Stimulated activated CD8-positive, alpha-beta memory T cell treated with anti-CD3 and anti-CD28 coated beads, Interleukin-15, amount 100 ng/mL, for 1 hour (primary cell): ENCODE measurements at regions not wholly inside any gene's neighbourhood (a gene's known extent, or its start where the extent isn't known, plus 50 kb on each side); places are given as distances from the start of the nearest gene placed in this dataset.
"Not testable (repeated sequence)": the region's sequence is repeated elsewhere in the genome, so short reads cannot be mapped to it uniquely, and the experiment has no call there.

ENCODE experiments used
- DNase-seq: peaks from one replicate; pipeline ENCODE4 v3.0.0-alpha.2; 2020; ENCODE audit warnings: low read depth

DNA sequence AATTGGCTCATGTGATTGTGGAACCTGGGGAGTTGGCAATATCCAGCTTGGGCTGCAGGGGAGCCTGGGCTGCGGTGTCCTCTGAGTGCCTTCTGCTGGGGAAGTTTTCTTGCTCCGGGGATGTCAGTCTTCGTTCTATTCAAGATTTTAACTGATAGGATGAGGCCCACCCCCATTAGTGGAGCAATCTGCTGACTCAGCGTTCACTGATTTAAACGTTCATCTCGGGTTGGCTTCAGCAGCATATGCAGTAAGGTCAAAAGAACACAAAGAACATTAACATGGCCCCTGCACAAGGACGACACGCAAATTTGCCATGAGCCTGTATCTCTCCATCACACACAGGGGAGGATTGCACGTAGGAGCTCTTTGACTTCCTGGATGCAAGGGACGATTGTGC lies 360.6 kb upstream of the ADARB2 start:
- no peak for DNase-seq

DNA sequence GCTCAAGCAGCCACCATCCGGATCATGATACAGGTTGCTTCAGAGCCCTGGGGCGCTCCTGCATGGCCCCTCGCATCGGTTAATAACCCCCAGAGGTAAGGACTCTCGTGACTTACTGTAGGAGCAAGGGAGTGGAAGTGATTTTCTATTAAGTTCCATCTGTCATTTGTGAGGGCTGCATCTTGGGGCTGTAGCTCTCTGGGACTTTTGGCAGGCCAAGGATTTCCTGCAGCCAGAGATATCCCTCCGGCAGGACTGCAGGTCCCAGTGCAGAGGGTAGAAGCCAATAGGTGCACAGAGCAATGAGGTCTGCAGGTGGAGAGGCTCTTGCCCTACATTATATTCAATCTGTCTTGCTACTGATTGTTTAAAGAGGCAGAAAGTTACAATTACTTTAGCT lies 356.8 kb upstream of the ADARB2 start:
- no peak for DNase-seq

DNA sequence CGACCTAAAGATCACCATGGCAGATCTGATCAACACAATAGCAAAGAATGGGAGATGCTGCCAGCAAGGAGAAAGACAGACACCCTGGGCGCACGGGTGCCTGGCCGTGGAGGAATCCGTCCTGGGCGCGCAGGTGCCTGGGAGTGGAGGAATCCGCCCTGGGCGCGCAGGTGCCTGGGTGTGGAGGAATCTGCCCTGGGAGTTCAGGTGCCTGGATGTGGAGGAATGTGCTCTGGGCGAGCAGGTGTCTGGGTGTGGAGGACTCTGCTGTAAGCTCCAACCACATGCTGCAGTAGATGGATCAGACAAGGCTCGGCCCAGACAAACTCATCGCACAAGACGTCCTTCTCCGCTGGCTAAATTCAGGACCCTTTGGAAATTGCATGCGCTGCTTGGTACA lies 346.3 kb upstream of the ADARB2 start:
- no peak for DNase-seq

DNA sequence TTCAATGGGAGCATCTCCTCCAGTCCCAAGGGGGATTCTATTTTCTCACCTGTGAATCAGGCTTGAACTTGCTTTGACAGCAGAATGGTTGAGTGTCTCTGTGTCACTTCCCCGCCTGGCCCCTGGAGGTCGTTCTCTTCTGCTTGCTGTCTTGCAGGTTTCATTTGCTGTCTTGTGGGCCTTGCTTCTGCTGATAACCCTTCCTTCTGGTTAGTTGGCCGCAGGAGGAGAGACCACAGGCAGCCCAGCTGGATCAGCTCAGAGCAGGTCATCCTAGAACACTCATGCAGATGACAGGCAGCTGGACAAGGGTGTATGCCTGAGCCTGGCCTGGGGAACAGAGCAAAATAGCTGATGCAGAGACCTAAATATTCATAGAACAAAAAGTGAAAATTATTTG lies 344.2 kb upstream of the ADARB2 start:
- DNase-seq, result no peak

DNA sequence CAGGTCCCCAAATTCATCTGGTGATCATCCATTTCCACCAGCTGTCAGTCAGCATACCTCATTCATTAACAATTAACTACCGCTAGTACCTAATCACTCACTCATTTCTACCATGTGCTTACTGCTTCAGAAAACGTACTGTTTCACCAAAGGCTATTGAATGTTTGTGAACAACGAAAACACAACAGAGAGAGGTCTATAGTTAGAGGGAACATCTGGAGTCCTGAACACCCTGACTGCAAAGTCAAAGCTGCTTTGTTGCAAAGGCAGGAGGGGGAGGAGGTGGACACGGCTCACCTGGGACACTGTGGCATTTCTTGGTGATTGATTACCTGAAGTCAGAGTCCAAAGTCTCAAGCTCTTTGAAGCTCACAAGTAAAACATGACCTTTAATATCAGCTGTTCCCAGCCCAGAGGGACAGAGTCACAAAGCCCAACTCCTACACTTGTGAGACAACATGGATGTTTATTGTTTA lies 342.3 kb upstream of the ADARB2 start:
- DNase-seq, result no peak

DNA sequence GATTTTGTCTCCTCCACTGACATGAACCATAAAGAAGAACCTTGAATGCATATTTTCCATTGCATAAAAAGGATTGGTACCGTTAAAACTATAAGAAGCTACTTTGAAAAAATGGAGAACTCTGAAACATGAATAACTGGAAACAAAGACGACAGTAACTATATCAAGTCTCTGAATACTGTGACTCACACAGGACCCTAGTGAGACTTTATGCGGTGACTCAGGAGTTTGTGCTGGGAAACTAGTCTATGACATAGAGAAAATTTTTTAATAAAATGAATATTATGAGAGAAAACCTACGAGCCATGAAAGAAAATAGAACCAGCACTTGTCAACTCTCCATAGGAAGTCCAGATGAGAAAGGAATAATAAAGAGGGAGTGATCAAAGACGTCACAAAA lies 339.9 kb upstream of the ADARB2 start:
- DNase-seq, result no peak

DNA sequence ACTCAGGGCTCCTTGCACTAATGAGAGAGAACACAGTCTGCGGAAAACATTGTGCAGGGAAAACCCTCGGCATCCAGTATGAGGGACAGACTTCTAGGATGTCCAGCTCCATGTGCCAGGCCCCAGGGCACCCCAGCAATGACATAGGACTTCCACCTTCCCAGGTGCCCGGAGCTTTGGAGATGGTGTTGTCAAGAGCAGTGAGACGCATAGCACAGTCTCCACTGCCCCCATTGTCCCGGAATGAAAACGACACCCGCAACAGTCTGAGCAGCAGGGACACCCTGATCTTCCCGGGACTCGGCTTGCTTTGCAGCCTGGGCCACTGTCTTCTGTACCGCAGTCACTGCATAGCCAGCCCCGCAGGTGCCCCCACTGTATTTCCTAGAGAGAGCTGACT lies 339.2 kb upstream of the ADARB2 start:
- DNase-seq, result no peak

DNA sequence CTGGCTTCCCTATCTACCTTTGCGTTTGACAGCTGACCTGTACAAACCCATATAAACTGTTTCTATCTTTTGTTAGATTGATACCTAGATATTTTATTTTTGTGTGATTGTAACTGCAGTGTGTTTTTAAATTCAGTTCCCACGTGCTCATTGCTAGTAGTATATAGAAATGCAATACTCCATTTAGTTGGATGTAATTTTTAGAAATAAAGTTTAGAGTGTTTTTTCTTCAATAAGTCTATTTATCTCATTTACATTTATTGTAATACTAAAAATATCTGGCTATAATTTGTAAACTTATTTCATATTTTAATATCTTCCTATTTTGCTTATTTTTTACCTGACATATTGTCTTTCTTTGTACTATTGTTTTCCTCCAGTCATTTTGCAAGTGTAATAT lies 329.7 kb upstream of the ADARB2 start:
- DNase-seq, result no peak

DNA sequence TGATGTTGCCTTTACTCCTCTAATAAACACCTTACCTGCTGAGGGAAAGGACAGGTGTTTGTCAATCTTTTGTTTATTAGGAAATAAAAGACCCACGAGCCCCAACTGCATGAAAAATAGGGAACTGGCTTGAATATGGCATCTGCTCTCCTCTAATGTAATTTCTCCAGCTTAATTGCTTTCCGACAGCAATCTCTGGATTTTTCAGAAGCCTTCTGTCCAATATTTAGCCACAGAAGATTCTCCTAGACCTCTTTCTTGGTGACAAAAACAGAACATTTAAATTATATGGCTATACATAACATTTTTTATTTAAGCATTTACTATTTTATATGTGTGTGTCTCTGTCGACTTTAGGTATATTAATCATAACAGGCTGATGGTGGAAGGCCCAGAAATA lies 317.4 kb upstream of the ADARB2 start:
- DNase-seq, result no peak

DNA sequence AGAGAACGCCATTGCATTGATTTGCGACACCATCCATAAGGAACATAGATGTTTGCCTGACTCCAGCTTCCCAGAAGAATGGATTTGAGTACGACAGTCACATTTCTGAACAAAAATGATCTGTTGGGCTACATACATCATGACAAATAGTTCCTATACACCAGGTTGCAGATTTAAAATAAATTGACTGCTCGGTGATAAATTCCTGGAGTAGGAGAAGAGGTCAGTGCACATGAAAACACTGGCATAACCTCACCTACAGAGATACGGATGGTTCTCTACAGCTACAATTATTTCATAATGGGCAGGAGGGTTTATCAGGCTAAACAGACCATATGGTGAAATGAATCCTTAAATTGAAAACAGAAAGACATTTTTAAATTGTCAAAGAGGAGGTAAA lies 316.5 kb upstream of the ADARB2 start:
- no peak for DNase-seq

DNA sequence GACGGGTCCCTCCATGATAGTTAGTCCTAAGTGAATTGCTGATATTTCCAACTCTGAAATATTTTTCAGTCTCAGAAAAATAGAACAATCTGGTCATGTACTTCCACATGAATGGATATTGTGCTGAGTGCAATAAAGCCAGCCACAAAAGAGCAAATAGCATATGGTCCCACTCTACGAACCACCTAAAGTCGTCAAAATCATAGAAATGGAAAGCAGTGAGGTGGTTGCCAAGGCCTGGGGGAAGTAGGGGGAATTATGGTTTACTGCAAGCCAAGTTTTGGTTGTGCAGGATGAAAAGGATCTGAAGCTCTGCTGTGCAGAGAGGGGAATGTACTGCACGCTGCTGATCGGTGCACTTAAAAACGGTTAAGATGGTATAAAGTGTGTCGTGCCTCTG lies 313.8 kb upstream of the ADARB2 start:
- no peak for DNase-seq

DNA sequence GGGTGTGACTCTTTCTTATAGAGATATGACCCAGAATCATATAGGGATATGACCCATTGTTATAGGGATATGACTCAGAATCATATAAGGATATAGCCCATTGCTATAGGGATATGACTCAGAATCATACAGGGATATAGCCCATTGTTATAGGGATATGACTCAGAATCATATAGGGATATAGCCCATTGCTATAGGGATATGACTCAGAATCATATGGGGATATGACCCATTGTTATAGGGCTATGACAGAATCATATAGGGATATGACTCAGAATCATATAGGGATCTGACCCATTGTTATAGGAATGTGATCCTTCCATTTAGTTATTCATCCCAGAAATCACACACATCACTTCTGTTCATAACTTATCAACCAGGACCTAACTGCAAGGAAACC lies 312.2 kb upstream of the ADARB2 start:
- DNase-seq, result no peak

DNA sequence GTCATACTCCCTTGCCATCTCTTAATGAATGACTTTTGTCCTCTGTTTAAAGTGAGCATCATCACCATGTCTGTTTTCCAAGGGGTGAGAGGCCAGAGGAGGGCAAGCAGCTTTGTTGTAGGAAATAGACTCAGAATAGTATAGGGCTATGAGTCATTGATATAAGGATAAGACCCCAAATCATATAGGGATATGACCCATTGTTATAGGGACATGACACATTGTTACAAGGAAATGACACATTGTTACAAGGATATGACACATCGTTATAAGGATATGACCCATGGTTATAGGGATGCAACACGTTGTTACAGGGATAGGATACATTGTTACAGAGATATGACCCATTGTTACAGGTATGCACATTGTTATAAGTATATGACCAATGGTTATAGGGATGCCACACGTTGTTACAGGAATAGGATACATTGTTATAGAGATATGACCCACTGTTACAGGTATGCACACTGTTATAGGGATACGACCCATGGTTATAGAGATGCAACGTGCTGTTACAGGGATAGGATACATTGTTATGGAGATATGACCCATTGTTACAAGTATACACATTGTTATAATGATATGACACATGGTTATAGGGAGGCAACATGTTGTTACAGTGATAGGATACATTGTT lies 311.1 kb upstream of the ADARB2 start:
- DNase-seq, result no peak

DNA sequence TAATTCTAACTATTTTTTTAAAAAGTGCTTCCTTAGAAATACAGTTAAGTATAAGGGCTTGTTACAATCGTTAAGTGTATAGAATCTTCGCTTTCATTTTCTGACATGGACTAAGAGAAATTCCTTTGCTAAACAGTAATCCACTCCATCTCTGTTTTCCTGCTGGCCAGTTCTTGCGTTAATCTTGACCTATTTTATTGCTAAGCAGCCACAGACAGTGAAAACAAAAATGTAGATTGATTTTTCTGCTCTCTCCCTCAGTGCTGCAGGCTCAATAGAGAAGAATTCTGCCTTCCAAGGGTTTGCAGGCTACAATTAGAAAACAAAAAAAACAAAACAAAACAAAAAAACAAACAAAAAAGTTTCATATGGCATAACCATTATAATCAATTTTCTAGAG lies 310.4 kb upstream of the ADARB2 start:
- DNase-seq, result no peak

DNA sequence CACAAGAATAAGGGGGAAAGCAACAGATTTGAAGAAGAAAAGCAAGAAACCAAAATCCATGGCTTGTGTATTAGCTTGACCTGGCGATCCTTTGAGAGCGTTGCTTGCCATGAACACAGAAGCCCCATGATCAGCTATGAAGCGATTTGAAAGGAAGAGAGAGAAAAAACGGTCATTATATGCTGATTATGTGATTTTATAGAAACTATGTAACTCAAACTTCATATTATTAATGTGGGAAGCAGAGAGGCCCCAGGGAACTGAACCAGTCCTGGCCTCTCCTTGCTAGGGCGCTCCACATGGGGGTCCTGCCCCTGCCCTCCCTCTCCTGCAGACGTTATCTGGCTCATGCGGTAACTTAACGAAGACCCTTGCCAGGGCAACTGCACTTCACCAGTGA lies 306.1 kb upstream of the ADARB2 start:
- DNase-seq, result no peak

DNA sequence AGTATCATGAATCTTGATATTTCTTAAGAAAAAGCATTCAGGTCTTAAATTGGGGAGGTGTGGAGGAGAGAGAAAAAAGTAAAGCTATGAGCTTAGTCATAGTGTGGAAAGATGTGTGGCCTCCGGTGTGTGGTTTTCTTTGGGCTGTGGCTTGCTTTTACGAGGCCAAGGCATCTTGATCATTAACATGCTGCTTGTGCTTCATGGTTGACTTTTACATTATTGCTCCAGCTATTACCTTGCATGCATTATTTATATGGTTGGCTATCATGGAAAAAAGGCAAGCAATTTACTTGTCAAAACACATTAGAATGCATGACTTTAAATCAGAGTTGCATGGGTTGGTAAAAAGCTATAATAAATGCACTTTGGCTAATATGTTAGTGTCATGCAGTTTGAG lies 300.7 kb upstream of the ADARB2 start:
- no peak for DNase-seq

DNA sequence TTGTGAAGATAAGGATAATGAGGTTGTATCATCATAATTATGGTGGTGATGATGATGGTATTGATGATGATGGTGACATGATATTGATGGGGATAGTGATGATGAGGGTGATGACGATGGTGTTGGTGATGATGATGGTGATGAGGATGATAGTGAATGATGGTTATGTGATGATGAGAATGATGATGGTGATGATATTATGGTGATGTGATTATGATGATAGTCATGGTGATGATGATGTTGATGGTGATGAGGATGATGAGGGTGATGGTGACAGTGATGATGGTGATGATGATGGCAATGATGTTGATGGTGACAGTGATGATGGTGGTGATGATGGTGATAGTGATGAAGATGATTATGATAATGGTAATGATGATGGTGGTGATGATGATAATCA lies 299.9 kb upstream of the ADARB2 start:
- no peak for DNase-seq

DNA sequence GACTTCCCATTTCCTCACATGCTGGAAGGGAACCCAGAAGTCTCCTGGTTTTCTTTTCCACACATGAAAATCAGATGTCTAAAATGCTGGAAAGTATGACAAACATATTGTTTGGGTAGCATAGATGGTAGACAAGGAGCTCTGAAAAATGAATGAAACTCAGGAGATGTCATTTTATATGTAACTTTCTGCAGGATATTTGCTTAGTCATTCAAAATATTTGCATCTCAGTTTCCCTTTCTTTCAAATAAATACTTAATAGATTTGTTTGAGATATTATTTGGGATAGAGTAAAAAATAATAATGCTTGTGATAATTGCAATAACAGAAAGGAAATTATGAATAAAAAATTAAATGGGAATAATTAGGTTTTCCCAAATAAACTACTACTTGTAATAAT lies 298.9 kb upstream of the ADARB2 start:
- no peak for DNase-seq

DNA sequence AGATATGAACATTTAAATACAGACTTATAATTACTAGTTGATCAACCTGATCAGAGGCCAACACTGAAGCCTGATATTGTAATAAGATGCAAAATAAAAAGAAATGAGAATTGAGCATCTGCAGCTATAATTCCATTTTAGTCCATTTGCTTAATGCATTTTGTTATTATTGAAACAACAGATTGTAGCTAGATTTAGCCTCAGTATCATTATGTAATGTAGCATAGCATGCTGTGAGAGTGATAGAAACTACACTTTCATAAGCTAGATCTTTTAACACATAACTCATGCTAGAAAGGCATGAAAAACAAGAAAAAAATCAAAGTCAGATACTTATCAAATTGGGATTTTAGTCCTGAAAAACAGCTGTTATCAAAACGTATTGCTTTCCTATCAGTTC lies 292.7 kb upstream of the ADARB2 start:
- DNase-seq, result no peak

DNA sequence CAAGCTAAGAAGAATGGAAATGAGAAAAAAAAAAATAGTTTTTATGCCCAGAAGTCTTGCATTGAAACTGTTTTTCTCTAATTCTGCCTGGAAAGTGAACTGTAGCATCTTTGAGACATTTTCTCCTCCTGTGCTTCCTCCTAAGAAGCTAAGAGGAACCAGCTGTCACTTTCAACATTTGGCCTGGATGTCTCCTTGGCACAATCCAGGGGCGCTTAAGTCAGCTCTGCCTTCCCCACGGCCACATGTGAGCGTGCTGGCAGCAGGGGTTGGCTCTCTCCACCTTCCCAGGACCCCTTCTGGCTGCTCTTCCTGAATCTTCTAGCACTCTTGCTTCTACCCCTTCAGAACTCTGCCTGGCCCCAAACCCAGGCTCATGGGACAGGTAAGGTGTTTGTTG lies 289.6 kb upstream of the ADARB2 start:
- DNase-seq, result no peak

DNA sequence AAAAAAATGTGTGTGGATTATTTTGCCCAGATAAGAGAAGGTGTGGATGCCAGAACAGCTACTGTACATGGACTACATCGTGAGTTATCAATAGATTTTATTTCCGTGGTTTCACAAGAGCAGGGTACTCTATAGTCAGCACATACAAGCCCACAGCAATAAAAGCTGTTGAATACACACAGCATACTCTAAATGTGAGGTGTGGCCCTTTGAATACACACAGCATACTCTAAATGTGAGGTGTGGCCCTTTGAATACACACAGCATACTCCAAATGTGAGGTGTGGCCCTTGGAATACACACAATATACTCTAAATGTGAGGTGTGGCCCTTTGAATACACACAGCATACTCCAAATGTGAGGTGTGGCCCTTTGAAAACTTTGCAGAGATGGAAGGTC lies 287.4 kb upstream of the ADARB2 start:
- not testable (repeated sequence) for DNase-seq

DNA sequence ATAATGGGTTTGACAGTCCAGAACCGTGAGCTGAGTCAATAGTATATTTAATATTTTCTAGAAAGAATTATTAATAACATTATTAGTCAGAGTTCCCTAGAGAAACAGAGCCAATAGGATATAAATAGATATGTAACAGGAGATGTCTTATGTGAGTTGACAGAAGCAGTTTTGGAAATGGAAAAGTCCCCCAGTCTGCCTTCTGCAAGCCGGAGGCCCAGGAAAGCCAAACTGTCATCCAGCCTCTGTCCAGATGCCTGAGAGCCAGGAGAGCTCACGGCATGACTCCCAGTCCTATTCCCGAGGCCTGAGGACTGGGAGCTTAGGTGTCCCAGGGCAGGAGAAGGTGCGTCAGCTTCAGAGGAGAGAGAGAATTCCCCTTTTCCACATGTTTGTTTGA lies 286.4 kb upstream of the ADARB2 start:
- DNase-seq, result no peak

DNA sequence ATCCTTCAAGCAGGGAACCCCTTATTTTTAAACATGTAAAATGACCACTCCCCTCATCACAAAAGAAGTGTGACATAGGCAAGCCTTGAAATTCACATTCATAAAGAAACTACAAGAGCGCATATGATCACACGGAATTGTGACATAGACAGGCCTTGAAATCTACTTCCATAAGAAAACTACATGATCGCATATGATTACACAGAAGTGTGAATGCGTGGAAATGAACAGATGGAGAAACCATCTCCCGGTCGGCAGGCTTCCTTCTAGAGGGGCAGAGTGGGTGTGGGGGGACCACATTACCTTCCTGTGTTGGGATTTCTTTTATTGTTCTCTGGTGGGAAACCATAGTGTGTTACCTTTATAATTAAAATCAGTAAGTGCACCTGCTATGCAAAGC lies 285.1 kb upstream of the ADARB2 start:
- DNase-seq, result no peak

DNA sequence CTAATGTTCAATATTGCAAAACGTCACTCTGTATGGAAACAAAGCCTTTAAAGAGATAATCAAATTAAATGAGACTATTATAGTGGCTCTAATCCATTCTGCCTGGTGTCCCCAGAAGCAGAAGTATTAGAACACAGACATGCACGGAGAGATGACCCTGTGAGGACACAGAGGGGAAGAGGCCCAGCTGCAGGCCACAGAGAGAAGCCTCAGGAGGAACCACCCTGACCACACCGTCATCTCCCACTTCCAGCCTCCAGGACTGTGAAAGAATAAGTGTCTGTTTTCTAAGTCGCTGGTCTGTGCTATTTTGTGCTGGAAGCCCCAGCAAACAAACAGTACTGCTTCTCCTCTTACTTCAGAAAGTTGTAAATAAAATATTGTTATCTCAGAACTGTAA lies 283.5 kb upstream of the ADARB2 start:
- DNase-seq, result no peak

DNA sequence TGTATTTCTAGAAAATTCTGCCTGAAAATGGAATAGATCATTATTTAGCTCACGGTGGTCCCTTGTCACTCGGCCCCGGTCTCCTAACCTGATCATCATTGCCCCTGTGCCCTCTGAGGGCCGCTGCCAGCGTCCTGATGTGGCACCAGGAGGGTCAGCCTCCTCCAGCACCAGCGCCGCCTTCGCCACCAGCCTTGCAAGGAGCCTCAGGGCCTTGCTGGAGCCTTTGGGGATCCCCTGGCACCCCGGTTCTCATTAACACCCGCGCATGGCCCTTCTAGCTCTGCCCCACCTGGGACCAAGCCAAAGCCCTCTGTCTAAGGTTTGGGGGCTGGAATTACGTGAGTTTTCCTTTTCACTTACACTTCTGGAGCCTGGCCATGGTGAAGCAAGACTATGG lies 282.5 kb upstream of the ADARB2 start:
- no peak for DNase-seq
